ENCODE measurements at regions not wholly inside any gene's neighbourhood (a gene's known extent, or its start where the extent isn't known, plus 50 kb on each side); places are given as distances from the start of the nearest gene placed in this dataset.

DNA sequence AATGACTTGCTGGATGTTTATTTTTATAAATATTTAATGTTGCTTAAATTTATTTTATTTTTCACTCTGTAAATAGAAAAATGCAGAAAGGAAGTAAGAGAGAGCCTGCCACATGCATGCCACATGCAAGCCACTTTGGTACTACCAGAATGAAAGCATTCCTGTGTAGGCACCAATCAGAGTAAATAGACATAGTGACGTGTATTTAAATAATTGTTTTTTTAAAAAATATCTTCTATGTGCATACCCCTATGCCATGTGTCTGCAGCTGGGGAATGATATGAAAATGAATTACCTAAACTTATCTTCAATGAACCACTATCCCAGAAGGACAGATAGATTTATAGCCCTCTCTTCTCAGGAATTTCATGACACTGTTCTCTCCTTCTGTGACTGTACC, 651.5 kb upstream of the RIOK2 start:
- no peaks in the 10 kb centered on the region for H3K79me2 ChIP-seq (ENCODE audit: insufficient read depth, low read length)
- FAIRE-seq = no peak
- peaks cover 16% of the 10 kb centered on the region for H3K4me1 ChIP-seq (ENCODE audit: insufficient read depth, low read length)
- H2AFZ ChIP-seq (ENCODE audit: low read depth, low read length) = no peak overlapping the region
- DNase-seq (ENCODE audit: low read depth) = no peak
- Mint-ChIP-seq H3K4me1 (ENCODE audit: low read depth, unreplicated experiment) (peaks cover 13% of the 10 kb centered on the region), H3K27ac (ENCODE audit: unreplicated experiment) (no peak overlapping the region), H3K4me3 (ENCODE audit: unreplicated experiment) (no peak overlapping the region), H3K36me3 (ENCODE audit: low read depth, unreplicated experiment) (no peaks in the 10 kb centered on the region), H3K9me3 (ENCODE audit: unreplicated experiment) (peaks cover 2% of the 10 kb centered on the region), H3K27me3 (ENCODE audit: low read depth, unreplicated experiment) (no peaks in the 10 kb centered on the region)
- H3K27ac ChIP-seq (ENCODE audit: low read depth, low read length) = no peak overlapping the region
- H3K36me3 ChIP-seq (ENCODE audit: insufficient read depth, low read length) = no peaks in the 10 kb centered on the region
- TF ChIP-seq, protein P1, sequence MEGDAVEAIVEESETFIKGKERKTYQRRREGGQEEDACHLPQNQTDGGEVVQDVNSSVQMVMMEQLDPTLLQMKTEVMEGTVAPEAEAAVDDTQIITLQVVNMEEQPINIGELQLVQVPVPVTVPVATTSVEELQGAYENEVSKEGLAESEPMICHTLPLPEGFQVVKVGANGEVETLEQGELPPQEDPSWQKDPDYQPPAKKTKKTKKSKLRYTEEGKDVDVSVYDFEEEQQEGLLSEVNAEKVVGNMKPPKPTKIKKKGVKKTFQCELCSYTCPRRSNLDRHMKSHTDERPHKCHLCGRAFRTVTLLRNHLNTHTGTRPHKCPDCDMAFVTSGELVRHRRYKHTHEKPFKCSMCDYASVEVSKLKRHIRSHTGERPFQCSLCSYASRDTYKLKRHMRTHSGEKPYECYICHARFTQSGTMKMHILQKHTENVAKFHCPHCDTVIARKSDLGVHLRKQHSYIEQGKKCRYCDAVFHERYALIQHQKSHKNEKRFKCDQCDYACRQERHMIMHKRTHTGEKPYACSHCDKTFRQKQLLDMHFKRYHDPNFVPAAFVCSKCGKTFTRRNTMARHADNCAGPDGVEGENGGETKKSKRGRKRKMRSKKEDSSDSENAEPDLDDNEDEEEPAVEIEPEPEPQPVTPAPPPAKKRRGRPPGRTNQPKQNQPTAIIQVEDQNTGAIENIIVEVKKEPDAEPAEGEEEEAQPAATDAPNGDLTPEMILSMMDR (IDR thresholded peaks at IDR 0.05; ENCODE audit: insufficient read depth, low read depth, low read length) = no peak
- no peak for TF ChIP-seq EZH2 (IDR thresholded peaks at IDR 0.05; ENCODE audit: insufficient read depth, low read length)
- peaks cover 2% of the 10 kb centered on the region for H3K27me3 ChIP-seq (ENCODE audit: insufficient read depth, low read length)
- H3K4me3 ChIP-seq (ENCODE audit: insufficient read depth, low read depth, low read length) = no peak overlapping the region
- H3K9ac ChIP-seq (ENCODE audit: low read length) = no peak overlapping the region
- H4K20me1 ChIP-seq (ENCODE audit: insufficient read depth, low read length) = no peaks in the 10 kb centered on the region
- H3K9me3 ChIP-seq (ENCODE audit: insufficient read depth, low read depth, low read length) = no peaks in the 10 kb centered on the region
- H3K4me2 ChIP-seq (ENCODE audit: low read length) = no peak overlapping the region

- Histone ChIP-seq H3K4me3 (ENCODE audit: insufficient read depth, low read depth, low read length) (no peak overlapping the region), H3K9me3 (ENCODE audit: insufficient read depth, low read depth, low read length) (no peaks in the 10 kb centered on the region), H3K9ac (ENCODE audit: low read length) (no peak overlapping the region), H3K36me3 (ENCODE audit: insufficient read depth, low read length) (no peaks in the 10 kb centered on the region), H4K20me1 (ENCODE audit: insufficient read depth, low read length) (no peaks in the 10 kb centered on the region), H2AFZ (ENCODE audit: low read depth, low read length) (no peak overlapping the region), H3K27ac (ENCODE audit: low read depth, low read length) (no peak overlapping the region), H3K4me2 (ENCODE audit: low read length) (no peak overlapping the region), H3K79me2 (ENCODE audit: insufficient read depth, low read length) (no peaks in the 10 kb centered on the region), H3K27me3 (ENCODE audit: insufficient read depth, low read length) (peaks cover 2% of the 10 kb centered on the region), H3K4me1 (ENCODE audit: insufficient read depth, low read length) (peaks cover 20% of the 10 kb centered on the region)
- DNase-seq (ENCODE audit: low read depth) (no peak), FAIRE-seq (no peak)
- H3K9me3 Mint-ChIP-seq (ENCODE audit: unreplicated experiment) = peaks cover 2% of the 10 kb centered on the region
- H3K4me1 Mint-ChIP-seq (ENCODE audit: low read depth, unreplicated experiment) = peaks cover 16% of the 10 kb centered on the region
- TF ChIP-seq, protein P1 (IDR thresholded peaks at IDR 0.05; ENCODE audit: insufficient read depth, low read depth, low read length) = no peak
- no peak for TF ChIP-seq EZH2 (IDR thresholded peaks at IDR 0.05; ENCODE audit: insufficient read depth, low read length)
- H3K27ac Mint-ChIP-seq (ENCODE audit: unreplicated experiment) = no peak overlapping the region
- H3K4me3 Mint-ChIP-seq (ENCODE audit: unreplicated experiment) = no peak overlapping the region
- no peaks in the 10 kb centered on the region for H3K36me3 Mint-ChIP-seq (ENCODE audit: low read depth, unreplicated experiment)
- no peaks in the 10 kb centered on the region for H3K27me3 Mint-ChIP-seq (ENCODE audit: low read depth, unreplicated experiment)
These were observed 652.1 kb upstream of the RIOK2 start for GRCh38 chr5:97835112-97835511.

DNA sequence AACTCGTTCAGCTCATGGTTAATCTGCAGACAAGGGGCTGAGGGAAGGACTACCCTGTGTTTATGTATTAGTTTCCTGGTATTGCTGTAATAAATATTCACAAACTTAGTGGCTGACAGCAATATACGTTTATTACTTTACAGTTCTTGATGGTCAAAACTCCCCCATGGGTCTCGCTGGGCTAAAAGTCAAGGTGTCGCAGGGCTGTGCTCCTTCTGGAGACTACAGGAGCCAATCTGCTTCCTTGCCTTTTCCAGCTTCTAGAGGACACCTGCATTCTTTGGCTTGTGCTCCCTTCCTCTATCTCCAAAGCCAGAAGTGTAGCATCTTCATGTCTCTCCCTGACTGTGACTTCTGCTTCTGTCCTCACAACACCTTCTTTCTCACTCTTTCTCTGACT, 653.8 kb upstream of the RIOK2 start:
- Mint-ChIP-seq H3K4me3 (ENCODE audit: unreplicated experiment) (no peak overlapping the region), H3K27me3 (ENCODE audit: low read depth, unreplicated experiment) (no peaks in the 10 kb centered on the region), H3K4me1 (ENCODE audit: low read depth, unreplicated experiment) (peaks cover 22% of the 10 kb centered on the region), H3K27ac (ENCODE audit: unreplicated experiment) (no peak overlapping the region), H3K9me3 (ENCODE audit: unreplicated experiment) (peaks cover 2% of the 10 kb centered on the region), H3K36me3 (ENCODE audit: low read depth, unreplicated experiment) (no peaks in the 10 kb centered on the region)
- H3K9me3 ChIP-seq (ENCODE audit: insufficient read depth, low read depth, low read length) = no peaks in the 10 kb centered on the region
- no peak overlapping the region for H3K4me2 ChIP-seq (ENCODE audit: low read length)
- H3K4me1 ChIP-seq (ENCODE audit: insufficient read depth, low read length) = peaks cover 20% of the 10 kb centered on the region
- H3K27ac ChIP-seq (ENCODE audit: low read depth, low read length) = no peak overlapping the region
- TF ChIP-seq EZH2 (IDR thresholded peaks at IDR 0.05; ENCODE audit: insufficient read depth, low read length) = no peak
- TF ChIP-seq, protein P1 (IDR thresholded peaks at IDR 0.05; ENCODE audit: insufficient read depth, low read depth, low read length) = no peak
- H4K20me1 ChIP-seq (ENCODE audit: insufficient read depth, low read length) = no peaks in the 10 kb centered on the region
- H3K79me2 ChIP-seq (ENCODE audit: insufficient read depth, low read length) = no peaks in the 10 kb centered on the region
- DNase-seq (ENCODE audit: low read depth) (no peak), FAIRE-seq (no peak)
- H3K36me3 ChIP-seq (ENCODE audit: insufficient read depth, low read length) = no peaks in the 10 kb centered on the region
- no peak overlapping the region for H3K9ac ChIP-seq (ENCODE audit: low read length)
- no peak overlapping the region for H2AFZ ChIP-seq (ENCODE audit: low read depth, low read length)
- H3K27me3 ChIP-seq (ENCODE audit: insufficient read depth, low read length) = peaks cover 2% of the 10 kb centered on the region
- no peak overlapping the region for H3K4me3 ChIP-seq (ENCODE audit: insufficient read depth, low read depth, low read length)
